22Rv1 (cell line): ENCODE measurements at regions not wholly inside any gene's neighbourhood (a gene's known extent, or its start where the extent isn't known, plus 50 kb on each side); places are given as distances from the start of the nearest gene placed in this dataset.

Experiments used
- ZFX ChIP-seq: fragments of 450-650 bp; IDR thresholded peaks from 2 replicates; pipeline ENCODE4 v1.6.1; 2017; ENCODE audit warnings: antibody characterized with exemption, borderline replicate concordance
- TF ChIP-seq, protein P1 (sequence below): fragments of 450-650 bp; IDR thresholded peaks from 2 replicates; pipeline ENCODE4 v1.5.1; 2017; ENCODE audit warnings: mild to moderate bottlenecking

DNA sequence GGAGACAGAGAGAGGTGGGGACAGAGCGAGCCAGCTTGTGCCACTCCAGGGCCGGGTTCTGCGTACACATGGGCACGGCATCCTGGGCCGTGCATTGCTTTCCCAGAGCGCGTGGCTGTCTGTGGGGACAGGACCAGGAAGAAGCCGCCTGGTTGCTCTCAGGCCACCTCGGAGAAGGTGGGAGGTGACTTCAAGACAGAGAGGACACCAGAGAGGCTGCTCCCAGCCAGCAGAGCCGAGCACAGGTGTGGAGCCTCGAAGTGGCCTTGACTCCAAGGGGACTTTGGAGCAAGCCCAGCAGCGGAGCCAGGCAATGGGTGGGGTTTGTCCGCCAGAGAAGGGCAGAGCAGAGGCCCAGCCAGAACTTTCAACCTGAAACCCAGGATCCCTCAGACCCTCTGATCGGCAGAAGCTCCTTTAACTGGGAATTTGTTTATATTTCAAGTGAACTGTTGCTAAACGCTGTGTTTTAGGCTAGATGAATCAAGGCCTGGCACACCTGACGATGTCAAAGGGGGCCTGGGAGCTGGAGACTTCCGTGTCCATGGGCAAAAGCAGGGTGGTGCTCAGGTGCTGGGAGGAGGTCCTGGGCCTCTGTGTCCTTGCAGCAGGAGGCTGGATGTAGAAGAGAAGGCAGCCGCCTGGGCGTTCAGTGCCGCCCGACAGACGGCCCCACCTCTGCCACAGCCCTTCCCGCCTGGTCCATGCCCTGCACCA is 262.1 kb downstream of the DLL1 start:
- TF ChIP-seq, protein P1, sequence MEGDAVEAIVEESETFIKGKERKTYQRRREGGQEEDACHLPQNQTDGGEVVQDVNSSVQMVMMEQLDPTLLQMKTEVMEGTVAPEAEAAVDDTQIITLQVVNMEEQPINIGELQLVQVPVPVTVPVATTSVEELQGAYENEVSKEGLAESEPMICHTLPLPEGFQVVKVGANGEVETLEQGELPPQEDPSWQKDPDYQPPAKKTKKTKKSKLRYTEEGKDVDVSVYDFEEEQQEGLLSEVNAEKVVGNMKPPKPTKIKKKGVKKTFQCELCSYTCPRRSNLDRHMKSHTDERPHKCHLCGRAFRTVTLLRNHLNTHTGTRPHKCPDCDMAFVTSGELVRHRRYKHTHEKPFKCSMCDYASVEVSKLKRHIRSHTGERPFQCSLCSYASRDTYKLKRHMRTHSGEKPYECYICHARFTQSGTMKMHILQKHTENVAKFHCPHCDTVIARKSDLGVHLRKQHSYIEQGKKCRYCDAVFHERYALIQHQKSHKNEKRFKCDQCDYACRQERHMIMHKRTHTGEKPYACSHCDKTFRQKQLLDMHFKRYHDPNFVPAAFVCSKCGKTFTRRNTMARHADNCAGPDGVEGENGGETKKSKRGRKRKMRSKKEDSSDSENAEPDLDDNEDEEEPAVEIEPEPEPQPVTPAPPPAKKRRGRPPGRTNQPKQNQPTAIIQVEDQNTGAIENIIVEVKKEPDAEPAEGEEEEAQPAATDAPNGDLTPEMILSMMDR, result no peak
- no peak for TF ChIP-seq ZFX
